Heart left ventricle (tissue), 16 donors: ENCODE measurements at regions not wholly inside any gene's neighbourhood (a gene's known extent, or its start where the extent isn't known, plus 50 kb on each side); places are given as distances from the start of the nearest gene placed in this dataset.

Source experiments
- ATAC-seq, 4 donors: fragments of 200-7000 bp; cut with Tn5 transposase; one replicate each; pipeline ENCODE4 v1.9.1; 2020 to 2022; ENCODE audit warnings: moderate library complexity in 4 of 4, mild to moderate bottlenecking in 3 of 4, moderate number of reproducible peaks in 1 of 4
- DNase-seq, 5 donors: peaks; one replicate each; pipeline ENCODE4 v3.0.0-alpha.2; 2020
- H3K27ac ChIP-seq, 12 donors: fragments of 200-600 bp; sonication (generic) in 4 of 12; one replicate each; pipeline versions ENCODE4 v1.5.0 to v1.8.0; 2016 to 2022; ENCODE audit warnings: mild to moderate bottlenecking in 2 of 12
- H3K27me3 ChIP-seq, 9 donors: fragments of 200-600 bp; sonication (generic) in 2 of 9; one replicate each; pipeline versions ENCODE4 v1.5.1 to v1.8.0; 2016 to 2022; ENCODE audit warnings: mild to moderate bottlenecking in 3 of 9
- H3K36me3 ChIP-seq, 9 donors: fragments of 200-600 bp; sonication (generic) in 2 of 9; one replicate each; pipeline versions ENCODE4 v1.5.0 to v1.8.0; 2018 to 2022; ENCODE audit warnings: mild to moderate bottlenecking in 2 of 9
- H3K4me1 ChIP-seq, 12 donors: fragments of 200-600 bp; sonication (generic) in 4 of 12; one replicate each; pipeline versions ENCODE4 v1.5.0 to v1.8.0; 2016 to 2022; ENCODE audit warnings: mild to moderate bottlenecking in 3 of 12
- H3K4me3 ChIP-seq, 12 donors: fragments of 200-600 bp; sonication (generic) in 4 of 12; one replicate each; pipeline versions ENCODE4 v1.5.0 to v1.8.0; 2017 to 2022; ENCODE audit warnings: mild to moderate bottlenecking in 9 of 12, moderate library complexity in 4 of 12
- H3K9me3 ChIP-seq, 12 donors: fragments of 200-600 bp; sonication (generic) in 4 of 12; one replicate each; pipeline versions ENCODE4 v1.5.0 to v1.8.0; 2016 to 2022; ENCODE audit warnings: mild to moderate bottlenecking in 1 of 12
- POLR2A ChIP-seq, 2 donors: fragments of 450-650 bp; IDR thresholded peaks; one replicate each; pipeline ENCODE4 v1.6.1; 2017; ENCODE audit warnings: antibody characterized with exemption in 2 of 2, mild to moderate bottlenecking in 2 of 2, moderate library complexity in 2 of 2
- WGBS, 4 donors: extraction: QIAGEN DNeasy Blood & Tissue Kit in 2 of 4; methylation state at CpG; one replicate each; pipeline versions ENCODE4 v1.1.5 to v1.1.7; 2013 to 2018; 5-methylcytosine and 5-hydroxymethylcytosine counted together
- intact Hi-C, 10 donors: fragments of 100-400 bp; cut with DNase I; formaldehyde crosslinking; loops; one replicate each; pipeline versions ENCODE4 v1.11.1 to v1.14.2; 2022
- TF ChIP-seq, protein P1 (sequence below), 12 donors: fragments of 200-600 bp; sonication (generic) in 4 of 12; IDR thresholded peaks; one replicate each; pipeline versions ENCODE4 v1.5.0 to v1.8.0; 2018 to 2022; ENCODE audit warnings: antibody characterized with exemption in 12 of 12, mild to moderate bottlenecking in 5 of 12
- donor health status: ischemic (EF 13 %, LVEDD 7.1; RV severe dilation, severe dysfunction).
- donor health status: healthy with polysubstance abuse.
- donor health status: DM: no; HTN: yes; CAD: no.
- donor health status: DM: no; HTN: no; CAD: no.
- donor health status: ischemic (EF 25% LVEDD 6.9; RV normal size, moderate dysfunction).
- donor health status: ischemic (EF 25% LVEDD 5.7; RV mildly dilated, moderate dysfunction).
- donor health status: healthy.
- donor health status: DM: yes; HTN: yes; CAD: no.
- donor health status: ischemic (EF 35%, LVEDD 5.7; RV mildly dilated, moderate dysfunction).
- donor health status: nonischemic (EF 11% LVEDD 7.7; RV severe dilation, severe dysfunction).
- donor health status: DM: yes; HTN: yes; CAD: no.
- donor health status: PGD.
- donor health status: ischemic (EF 29% LVEDD 5.4; RV normal size, mild dysfunction).
- donor health status: nonischemic (EF 23%, LVEDD 6.1; RV moderate dilation, normal function).

GRCh38 chr9:73081979-73082657 lies 69.5 kb upstream of the ANXA1 start:
- 80 to 87% (median 84%) methylated on average over 2 of the region's 2 CpGs for WGBS, 4 donors
- Histone ChIP-seq H3K4me1 (peaks cover 0 to 4% (median 0%) of the 10 kb centered on the region in 12 donors), H3K27ac (peak overlapping the region in 1 of 12 donors; percentile 27)

DNA sequence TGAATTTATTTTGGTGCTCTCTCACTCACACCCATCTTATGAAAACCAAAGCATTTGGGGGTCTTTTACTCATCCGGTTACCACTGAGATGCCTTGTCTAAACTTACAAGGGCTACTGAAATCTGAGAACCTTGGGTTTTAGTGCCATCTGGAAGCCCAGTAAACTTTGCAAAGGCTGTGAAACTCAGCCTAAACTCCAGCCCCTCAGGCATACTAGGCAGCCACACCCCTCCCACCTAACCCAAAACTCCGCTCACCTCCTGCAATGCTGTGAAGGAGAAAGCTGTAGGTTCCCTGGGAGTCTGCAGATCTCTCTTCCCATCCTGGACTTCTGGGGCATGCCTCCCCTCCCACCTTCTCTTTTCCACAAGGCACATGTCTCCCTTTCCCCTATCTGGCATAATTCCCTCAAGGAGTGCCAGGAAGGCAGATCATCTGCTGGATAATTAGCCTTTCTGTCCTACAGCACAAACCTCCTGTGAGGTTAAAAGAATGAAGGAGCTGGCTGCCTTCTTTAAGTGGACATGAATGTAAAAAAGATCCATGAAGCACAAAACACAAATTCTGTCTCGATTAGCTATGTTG lies 71.5 kb upstream of the ANXA1 start:
- intact Hi-C loops = loop anchor here (5.0 to 10.0 kb wide), 6 partner anchors 55 to 798 kb away; no protein-coding TSS in a partner anchor
- no peaks in the 10 kb centered on the region for H3K27me3 ChIP-seq
- no peaks in the 10 kb centered on the region for H3K9me3 ChIP-seq
- DNase-seq (no peak), ATAC-seq (no peak)
- H3K4me1 ChIP-seq = peaks cover 0 to 4% (median 0%) of the 10 kb centered on the region in 12 donors
- H3K27ac ChIP-seq = no peak overlapping the region
- H3K36me3 ChIP-seq = no peaks in the 10 kb centered on the region
- 70 to 74% (median 72%) methylated on average over 3 of the region's 3 CpGs for WGBS, 4 donors
- no peak for TF ChIP-seq POLR2A (IDR thresholded peaks at IDR 0.05)
- TF ChIP-seq, protein P1, sequence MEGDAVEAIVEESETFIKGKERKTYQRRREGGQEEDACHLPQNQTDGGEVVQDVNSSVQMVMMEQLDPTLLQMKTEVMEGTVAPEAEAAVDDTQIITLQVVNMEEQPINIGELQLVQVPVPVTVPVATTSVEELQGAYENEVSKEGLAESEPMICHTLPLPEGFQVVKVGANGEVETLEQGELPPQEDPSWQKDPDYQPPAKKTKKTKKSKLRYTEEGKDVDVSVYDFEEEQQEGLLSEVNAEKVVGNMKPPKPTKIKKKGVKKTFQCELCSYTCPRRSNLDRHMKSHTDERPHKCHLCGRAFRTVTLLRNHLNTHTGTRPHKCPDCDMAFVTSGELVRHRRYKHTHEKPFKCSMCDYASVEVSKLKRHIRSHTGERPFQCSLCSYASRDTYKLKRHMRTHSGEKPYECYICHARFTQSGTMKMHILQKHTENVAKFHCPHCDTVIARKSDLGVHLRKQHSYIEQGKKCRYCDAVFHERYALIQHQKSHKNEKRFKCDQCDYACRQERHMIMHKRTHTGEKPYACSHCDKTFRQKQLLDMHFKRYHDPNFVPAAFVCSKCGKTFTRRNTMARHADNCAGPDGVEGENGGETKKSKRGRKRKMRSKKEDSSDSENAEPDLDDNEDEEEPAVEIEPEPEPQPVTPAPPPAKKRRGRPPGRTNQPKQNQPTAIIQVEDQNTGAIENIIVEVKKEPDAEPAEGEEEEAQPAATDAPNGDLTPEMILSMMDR (IDR thresholded peaks at IDR 0.05) = no peak
- H3K4me3 ChIP-seq = no peak overlapping the region

More at GRCh38 chr9:73081979-73082657, 69.5 kb upstream of the ANXA1 start:
- peaks cover 0 to 6% (median 0%) of the 10 kb centered on the region in 9 donors for H3K27me3 ChIP-seq
- DNase-seq = no peak
- H3K36me3 ChIP-seq = no peaks in the 10 kb centered on the region
- H3K4me3 ChIP-seq = no peak overlapping the region
- H3K9me3 ChIP-seq = no peaks in the 10 kb centered on the region
- intact Hi-C loops = loop anchor here (2.0 to 10.0 kb wide), 9 partner anchors 57 to 800 kb away; no protein-coding TSS in a partner anchor
- no peak for TF ChIP-seq POLR2A (IDR thresholded peaks at IDR 0.05)
- TF ChIP-seq, protein P1 (IDR thresholded peaks at IDR 0.05) = peak; percentile 54 to 85 (median 76)
- peak in 1 of 4 donors; percentile 60 for ATAC-seq

DNA sequence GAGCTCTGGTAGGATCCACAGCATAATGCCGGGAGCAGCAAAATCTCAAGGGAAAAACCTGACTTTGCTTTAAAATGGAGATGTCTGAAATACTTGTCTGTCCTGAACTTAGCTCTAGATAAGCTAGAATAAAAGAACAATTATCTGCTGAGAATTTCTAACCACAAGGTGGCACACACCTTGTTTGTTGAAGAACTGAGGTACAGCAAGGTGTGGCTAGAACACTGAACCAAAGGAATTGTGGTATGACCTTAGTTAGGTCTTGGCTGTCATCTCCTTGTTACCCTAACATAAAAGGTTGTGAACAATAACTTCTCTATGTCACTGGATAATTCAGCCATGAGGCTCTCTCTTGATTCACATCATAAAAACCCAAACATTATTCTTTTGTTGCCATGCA lies 72.3 kb upstream of the ANXA1 start:
- WGBS, 4 donors = 72 to 83% (median 77%) methylated on average over 1 of the region's 1 CpG

GRCh38 chr9:73077625-73078030 lies 74.0 kb upstream of the ANXA1 start:
- Histone ChIP-seq H3K4me1 (peaks cover 0 to 4% (median 0%) of the 10 kb centered on the region in 12 donors), H3K4me3 (no peak overlapping the region), H3K36me3 (no peaks in the 10 kb centered on the region), H3K27ac (no peak overlapping the region), H3K27me3 (no peaks in the 10 kb centered on the region), H3K9me3 (no peaks in the 10 kb centered on the region)
- no peak for TF ChIP-seq POLR2A (IDR thresholded peaks at IDR 0.05)
- TF ChIP-seq, protein P1 (IDR thresholded peaks at IDR 0.05) = no peak
- intact Hi-C loops = no loop called here
- ATAC-seq (no peak), DNase-seq (no peak)

More for the DNA sequence above, 72.3 kb upstream of the ANXA1 start:
- ATAC-seq = no peak
- Histone ChIP-seq H3K9me3 (no peaks in the 10 kb centered on the region), H3K4me1 (peaks cover 0 to 4% (median 0%) of the 10 kb centered on the region in 12 donors), H3K36me3 (no peaks in the 10 kb centered on the region), H3K4me3 (no peak overlapping the region), H3K27ac (no peak overlapping the region), H3K27me3 (no peaks in the 10 kb centered on the region)
- intact Hi-C loops = no loop called here
- no peak for DNase-seq
- TF ChIP-seq POLR2A (IDR thresholded peaks at IDR 0.05) = no peak
- TF ChIP-seq, protein P1 (IDR thresholded peaks at IDR 0.05) = no peak
